HFF-Myc (cell line): ENCODE measurements at regions not wholly inside any gene's neighbourhood (a gene's known extent, or its start where the extent isn't known, plus 50 kb on each side); places are given as distances from the start of the nearest gene placed in this dataset.

Experiments
- DNase-seq: peaks from one replicate; pipeline ENCODE4 v3.0.0-alpha.2; 2011; ENCODE audit warnings: low read depth; ENCODE audit errors: extremely low read depth
- H3K4me3 ChIP-seq: replicated peaks from 2 replicates; pipeline ENCODE4 v1.5.1; 2011; ENCODE audit warnings: low read depth, mild to moderate bottlenecking, control low read depth, low read length
- CTCF ChIP-seq: IDR thresholded peaks from 2 replicates; pipeline ENCODE4 v1.5.1; 2012; ENCODE audit warnings: mild to moderate bottlenecking, low read depth, low read length, control low read depth; ENCODE audit errors: missing control alignments

DNA sequence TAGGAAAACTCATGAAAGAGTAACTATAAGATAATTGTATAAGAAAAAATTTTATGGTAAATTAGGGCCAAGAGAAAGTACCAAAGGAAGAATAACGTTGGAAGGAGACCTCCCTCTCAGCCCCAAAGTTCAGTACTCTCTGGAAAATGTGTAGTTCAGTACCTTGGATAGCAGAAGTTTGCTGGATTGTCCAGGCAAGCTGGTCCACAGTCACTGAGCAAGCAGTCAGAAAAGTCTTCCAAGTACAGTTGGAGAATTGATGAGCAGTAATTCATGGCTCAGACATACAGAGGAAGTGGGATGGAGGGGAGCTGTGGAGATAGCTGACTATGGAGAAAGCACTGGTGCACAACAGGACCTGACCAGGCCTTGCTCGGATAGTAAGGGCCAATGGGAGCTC lies 598.2 kb upstream of the NDST4 start:
- DNase-seq: no peak
- TF ChIP-seq CTCF: no peak
- no peak overlapping the region for H3K4me3 ChIP-seq

DNA sequence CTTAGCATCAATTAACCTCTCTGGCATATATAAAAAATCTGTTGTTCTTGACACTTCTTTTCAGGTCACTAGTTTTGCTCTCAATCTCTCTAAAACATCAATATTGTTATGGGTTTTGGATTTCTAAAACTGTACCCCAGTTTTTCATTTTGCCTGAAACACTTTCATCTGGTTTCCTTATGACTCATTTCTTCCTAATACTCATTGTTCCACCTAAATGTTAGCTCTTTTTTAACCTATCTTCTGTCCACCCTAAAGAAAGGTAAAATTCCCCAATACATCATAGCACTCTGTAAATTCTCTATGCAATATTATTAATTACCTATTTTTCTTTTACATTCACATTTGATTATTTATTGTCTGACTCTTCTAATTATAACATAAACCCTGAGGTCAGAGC lies 575.5 kb upstream of the NDST4 start:
- no peak for TF ChIP-seq CTCF
- DNase-seq: no peak
- no peak overlapping the region for H3K4me3 ChIP-seq

- H3K4me3 ChIP-seq: no peak overlapping the region
- TF ChIP-seq CTCF: no peak
- DNase-seq: no peak
Observed at GRCh38 chr4:115687052-115687755, 573.8 kb upstream of the NDST4 start.

GRCh38 chr4:115678425-115678941 lies 565.1 kb upstream of the NDST4 start:
- no peak for TF ChIP-seq CTCF
- no peak for DNase-seq
- no peak overlapping the region for H3K4me3 ChIP-seq

DNA sequence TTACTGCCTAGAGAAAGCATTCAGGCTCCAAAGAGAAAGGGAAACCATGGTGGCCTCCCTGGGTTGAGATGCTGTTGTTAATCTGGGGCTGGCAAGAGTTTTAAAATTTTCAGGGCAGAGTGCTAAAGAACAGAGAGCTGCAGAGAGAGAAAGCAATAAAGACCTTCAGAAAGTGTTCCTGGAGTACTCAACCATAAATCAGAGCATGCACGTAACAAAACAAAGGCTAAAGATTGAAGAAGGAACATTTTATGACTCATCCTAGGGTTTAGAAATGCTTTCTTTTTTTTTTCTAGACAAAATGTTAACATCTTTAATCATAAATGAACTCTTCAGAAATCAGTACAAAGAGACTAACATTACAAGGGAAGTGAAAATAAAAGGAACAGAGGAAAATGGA lies 562.3 kb upstream of the NDST4 start:
- DNase-seq: no peak
- H3K4me3 ChIP-seq: no peak overlapping the region
- no peak for TF ChIP-seq CTCF

GRCh38 chr4:115674485-115674884 lies 561.1 kb upstream of the NDST4 start:
- no peak for DNase-seq
- H3K4me3 ChIP-seq: no peak overlapping the region
- TF ChIP-seq CTCF: no peak

DNA sequence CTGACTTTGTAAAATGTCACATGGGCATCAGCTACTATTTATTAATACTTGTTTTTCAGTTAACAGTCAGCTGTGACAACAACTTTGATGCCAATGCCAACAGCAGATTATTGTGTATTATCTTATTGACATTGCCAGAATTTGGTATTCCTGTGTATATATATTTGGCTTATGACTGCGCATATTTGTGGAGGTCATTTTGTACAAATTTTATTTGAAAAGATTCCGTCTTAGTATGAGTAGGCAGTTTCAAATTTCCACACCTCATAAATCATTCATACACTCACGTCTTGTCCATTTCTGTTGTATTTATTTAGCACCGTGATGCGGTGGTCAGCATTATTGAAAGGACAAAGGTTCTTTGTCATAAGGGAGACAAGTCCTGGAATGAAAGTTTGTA lies 558.2 kb upstream of the NDST4 start:
- no peak for DNase-seq
- no peak for TF ChIP-seq CTCF
- H3K4me3 ChIP-seq: no peak overlapping the region
